A673 (cell line): ENCODE measurements at regions not wholly inside any gene's neighbourhood (a gene's known extent, or its start where the extent isn't known, plus 50 kb on each side); places are given as distances from the start of the nearest gene placed in this dataset.

ENCODE experiments used
- BruUV-seq: library from RNA; stranded (reverse); fragments of 400-500 nt; replicated peaks from 2 replicates; lab custom pipeline; 2021; lab: Mats Ljungman, UMichigan
- CTCF ChIA-PET: fragments of 300-600 bp; sonication (Branson Sonifier 250); formaldehyde crosslinking; loops from one replicate; lab custom pipeline; 2022; ENCODE audit warnings: antibody characterized with exemption; lab: Charles Lee
- POLR2A ChIA-PET: fragments of 300-600 bp; sonication (Branson Sonifier 250); formaldehyde crosslinking; loops from one replicate; lab custom pipeline; 2022; ENCODE audit warnings: antibody characterized with exemption; ENCODE audit not compliant: low non-redundant PET; lab: Charles Lee
- DNase-seq: peaks from one replicate; pipeline ENCODE4 v3.0.0-alpha.2; 2015; ENCODE audit warnings: low spot score
- H3K27ac ChIP-seq: fragments of 200-600 bp; sonication (generic); 2 replicates; pipeline ENCODE4 v1.5.1; 2016; ENCODE audit warnings: mixed run types, low read depth, mild to moderate bottlenecking, mixed read lengths, antibody characterized with exemption, low read length; ENCODE audit not compliant: poor library complexity, severe bottlenecking
- H3K27me3 ChIP-seq: fragments of 200-600 bp; sonication (generic); replicated peaks from 2 replicates; pipeline ENCODE4 v1.6.1; 2017; ENCODE audit warnings: mixed run types, low read depth, mild to moderate bottlenecking, mixed read lengths, antibody characterized with exemption, low read length; ENCODE audit not compliant: insufficient read depth, poor library complexity
- H3K36me3 ChIP-seq: fragments of 200-600 bp; sonication (generic); 2 replicates; pipeline ENCODE4 v1.6.1; 2016; ENCODE audit warnings: mixed run types, mild to moderate bottlenecking, mixed read lengths, antibody characterized with exemption, low read length; ENCODE audit not compliant: insufficient read depth, poor library complexity, severe bottlenecking
- H3K4me1 ChIP-seq: fragments of 200-600 bp; sonication (generic); 2 replicates; pipeline ENCODE4 v1.6.1; 2017; ENCODE audit warnings: mixed run types, mild to moderate bottlenecking, mixed read lengths, antibody characterized with exemption, low read length; ENCODE audit not compliant: insufficient read depth, poor library complexity, severe bottlenecking
- H3K4me3 ChIP-seq: fragments of 200-600 bp; sonication (generic); 2 replicates; pipeline ENCODE4 v1.5.1; 2016; ENCODE audit warnings: low read depth, mixed run types, mild to moderate bottlenecking, mixed read lengths, low read length; ENCODE audit not compliant: poor library complexity, severe bottlenecking
- H3K9me3 ChIP-seq: fragments of 200-600 bp; sonication (generic); 2 replicates; pipeline ENCODE4 v1.6.1; 2016; ENCODE audit warnings: mixed run types, low read depth, mild to moderate bottlenecking, mixed read lengths, antibody characterized with exemption, low read length; ENCODE audit not compliant: poor library complexity, severe bottlenecking
- CTCF ChIP-seq: fragments of 300-800, 200-600 bp; sonication (generic); conservative IDR thresholded peaks from 2 replicates; pipeline ENCODE4 v1.5.1; 2017; ENCODE audit warnings: low read depth, mild to moderate bottlenecking, antibody characterized with exemption, low read length, moderate library complexity, mixed read lengths
- EZH2 ChIP-seq: fragments of 200-600 bp; sonication (generic); IDR thresholded peaks from 2 replicates; pipeline ENCODE4 v1.6.1; 2017; ENCODE audit warnings: borderline replicate concordance, low read depth, mild to moderate bottlenecking, mixed read lengths, antibody characterized with exemption, low read length; ENCODE audit not compliant: poor library complexity, severe bottlenecking
- intact Hi-C: fragments of 100-400 bp; cut with micrococcal nuclease; formaldehyde crosslinking; loops from one replicate; pipeline ENCODE4 v1.10.0; 2022; ENCODE audit not compliant: unreplicated experiment

- no TSS peak for BruUV-seq
- Histone ChIP-seq H3K9me3 (no peaks in the 10 kb centered on the region), H3K4me1 (peaks cover 32% of the 10 kb centered on the region), H3K4me3 (no peak overlapping the region), H3K36me3 (no peaks in the 10 kb centered on the region), H3K27me3 (no peaks in the 10 kb centered on the region), H3K27ac (no peak overlapping the region)
- no peak for TF ChIP-seq CTCF
- TF ChIP-seq EZH2: no peak
- intact Hi-C loops: no loop called here
- DNase-seq: no peak
- POLR2A ChIA-PET: no interaction called here
- CTCF ChIA-PET: no interaction called here
Observed at GRCh38 chr5:167624053-167624452, 667.4 kb upstream of the WWC1 start.

- no TSS peak for BruUV-seq
Observed at GRCh38 chr5:167626341-167627123, 664.9 kb upstream of the WWC1 start.

GRCh38 chr5:167629634-167630033, 661.8 kb upstream of the WWC1 start:
- intact Hi-C loops: no loop called here

More at GRCh38 chr5:167626341-167627123, 664.9 kb upstream of the WWC1 start:
- TF ChIP-seq EZH2 (no peak), CTCF (no peak)
- Histone ChIP-seq H3K36me3 (no peaks in the 10 kb centered on the region), H3K4me1 (peaks cover 7% of the 10 kb centered on the region), H3K9me3 (no peaks in the 10 kb centered on the region), H3K27me3 (no peaks in the 10 kb centered on the region), H3K4me3 (no peak overlapping the region), H3K27ac (no peak overlapping the region)
- CTCF ChIA-PET: no interaction called here
- intact Hi-C loops: no loop called here
- DNase-seq: no peak
- POLR2A ChIA-PET: no interaction called here

More at GRCh38 chr5:167629634-167630033, 661.8 kb upstream of the WWC1 start:
- no peak for TF ChIP-seq EZH2
- no peak for TF ChIP-seq CTCF
- peaks cover 18% of the 10 kb centered on the region for H3K4me1 ChIP-seq
- POLR2A ChIA-PET: no interaction called here
- no peaks in the 10 kb centered on the region for H3K36me3 ChIP-seq
- H3K27me3 ChIP-seq: no peaks in the 10 kb centered on the region
- no peak for DNase-seq
- CTCF ChIA-PET: no interaction called here
- no peak overlapping the region for H3K27ac ChIP-seq
- no peak overlapping the region for H3K4me3 ChIP-seq
- no peaks in the 10 kb centered on the region for H3K9me3 ChIP-seq
- BruUV-seq: no TSS peak
